Tibial nerve (tissue), 4 donors: ENCODE measurements at regions not wholly inside any gene's neighbourhood (a gene's known extent, or its start where the extent isn't known, plus 50 kb on each side); places are given as distances from the start of the nearest gene placed in this dataset.

ENCODE experiments used
- DNase-seq, 2 donors: peaks; one replicate each; pipeline ENCODE4 v3.0.0-alpha.2; 2019; ENCODE audit warnings: low spot score in 2 of 2
- H3K27ac ChIP-seq, 4 donors: fragments of 200-600 bp; sonication (generic) in 3 of 4; one replicate each; pipeline ENCODE4 v1.5.1; 2017 to 2019; ENCODE audit warnings: mild to moderate bottlenecking in 1 of 4
- H3K27me3 ChIP-seq, 2 donors: fragments of 200-600 bp; sonication (generic) in 1 of 2; one replicate each; pipeline versions ENCODE4 v1.5.1 to v1.6.0; 2017 to 2019
- H3K36me3 ChIP-seq, 3 donors: fragments of 200-600 bp; sonication (generic); one replicate each; pipeline ENCODE4 v1.5.1; 2018 to 2019
- H3K4me1 ChIP-seq, 4 donors: fragments of 200-600 bp; sonication (generic) in 3 of 4; one replicate each; pipeline ENCODE4 v1.5.1; 2017 to 2019
- H3K4me3 ChIP-seq, 4 donors: fragments of 200-600 bp; sonication (generic) in 3 of 4; one replicate each; pipeline ENCODE4 v1.5.1; 2017 to 2019; ENCODE audit warnings: mild to moderate bottlenecking in 1 of 4, moderate library complexity in 1 of 4
- H3K9me3 ChIP-seq, 4 donors: fragments of 200-600 bp; sonication (generic) in 3 of 4; one replicate each; pipeline ENCODE4 v1.5.1; 2017 to 2019
- EP300 ChIP-seq, 2 donors: sonication (generic); formaldehyde crosslinking; IDR thresholded peaks; one replicate each; pipeline ENCODE4 v1.6.1; 2017; ENCODE audit warnings: antibody characterized with exemption in 2 of 2, mild to moderate bottlenecking in 1 of 2
- POLR2A ChIP-seq, 2 donors: fragments of 450-650 bp; IDR thresholded peaks; one replicate each; pipeline ENCODE4 v1.6.1; 2017; ENCODE audit warnings: antibody characterized with exemption in 2 of 2, mild to moderate bottlenecking in 2 of 2, moderate library complexity in 2 of 2
- WGBS, 2 donors: methylation state at CpG; one replicate each; pipeline ENCODE4 v1.1.5; 2018; 5-methylcytosine and 5-hydroxymethylcytosine counted together
- TF ChIP-seq, protein P1 (sequence below), 5 experiments: fragments of 200-600 bp in 3 of 5; fragments of 450-650 bp in 2 of 5; sonication (generic) in 3 of 5; IDR thresholded peaks; one replicate each; pipeline ENCODE4 v1.5.1; 2016 to 2019; ENCODE audit warnings: antibody characterized with exemption in 5 of 5, mild to moderate bottlenecking in 3 of 5, moderate library complexity in 2 of 5

DNA sequence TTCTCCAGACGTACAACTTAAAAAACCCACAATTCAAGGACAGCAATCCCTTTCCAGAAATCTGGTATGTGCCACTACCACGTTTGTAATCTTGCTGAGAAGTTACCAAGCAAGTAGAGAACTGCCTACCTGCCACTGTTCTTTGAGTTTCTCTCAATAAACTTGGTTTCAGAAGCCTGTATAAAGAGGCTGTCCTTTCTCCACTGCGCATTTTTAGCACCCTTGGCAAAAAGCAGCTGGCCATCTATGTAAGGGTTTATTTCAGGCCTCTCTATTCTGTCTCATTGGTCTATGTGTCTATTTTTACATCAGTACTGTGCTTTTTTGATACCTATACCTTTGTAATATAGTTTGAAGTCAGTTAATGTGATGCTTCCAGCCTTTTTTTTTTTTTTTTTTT lies 665.1 kb upstream of the BRINP3 start:
- no peaks in the 10 kb centered on the region for H3K36me3 ChIP-seq
- no peaks in the 10 kb centered on the region for H3K9me3 ChIP-seq
- H3K27ac ChIP-seq, result no peak overlapping the region
- WGBS, 2 donors, result 50 to 73% methylated on average over 3 of the region's 3 CpGs
- no peaks in the 10 kb centered on the region for H3K27me3 ChIP-seq
- no peak for DNase-seq
- no peak for TF ChIP-seq POLR2A (IDR thresholded peaks at IDR 0.05)
- TF ChIP-seq EP300 (IDR thresholded peaks at IDR 0.05), result no peak
- TF ChIP-seq, protein P1, sequence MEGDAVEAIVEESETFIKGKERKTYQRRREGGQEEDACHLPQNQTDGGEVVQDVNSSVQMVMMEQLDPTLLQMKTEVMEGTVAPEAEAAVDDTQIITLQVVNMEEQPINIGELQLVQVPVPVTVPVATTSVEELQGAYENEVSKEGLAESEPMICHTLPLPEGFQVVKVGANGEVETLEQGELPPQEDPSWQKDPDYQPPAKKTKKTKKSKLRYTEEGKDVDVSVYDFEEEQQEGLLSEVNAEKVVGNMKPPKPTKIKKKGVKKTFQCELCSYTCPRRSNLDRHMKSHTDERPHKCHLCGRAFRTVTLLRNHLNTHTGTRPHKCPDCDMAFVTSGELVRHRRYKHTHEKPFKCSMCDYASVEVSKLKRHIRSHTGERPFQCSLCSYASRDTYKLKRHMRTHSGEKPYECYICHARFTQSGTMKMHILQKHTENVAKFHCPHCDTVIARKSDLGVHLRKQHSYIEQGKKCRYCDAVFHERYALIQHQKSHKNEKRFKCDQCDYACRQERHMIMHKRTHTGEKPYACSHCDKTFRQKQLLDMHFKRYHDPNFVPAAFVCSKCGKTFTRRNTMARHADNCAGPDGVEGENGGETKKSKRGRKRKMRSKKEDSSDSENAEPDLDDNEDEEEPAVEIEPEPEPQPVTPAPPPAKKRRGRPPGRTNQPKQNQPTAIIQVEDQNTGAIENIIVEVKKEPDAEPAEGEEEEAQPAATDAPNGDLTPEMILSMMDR (IDR thresholded peaks at IDR 0.05), result no peak
- H3K4me3 ChIP-seq, result no peak overlapping the region
- no peaks in the 10 kb centered on the region for H3K4me1 ChIP-seq

DNA sequence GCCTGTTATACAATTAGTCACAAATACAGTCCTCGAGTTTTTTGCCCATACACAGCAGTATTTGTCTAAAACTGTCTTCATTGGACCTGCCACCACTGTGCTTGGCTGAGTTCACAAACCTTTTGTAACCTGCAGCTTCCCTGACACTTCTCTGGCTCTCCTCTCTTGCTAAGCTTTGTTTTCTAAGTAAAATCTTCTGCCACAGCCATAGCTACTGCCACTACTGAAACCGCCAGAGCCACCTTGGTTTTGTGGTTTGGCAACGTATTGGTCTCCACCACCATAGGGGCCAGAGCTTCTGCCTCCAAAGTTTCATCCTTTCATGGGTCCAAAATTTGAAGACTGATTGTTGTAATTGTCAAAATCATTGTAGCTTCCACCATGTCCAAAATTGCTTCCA lies 668.2 kb upstream of the BRINP3 start:
- 87 to 91% methylated on average over 3 of the region's 3 CpGs for WGBS, 2 donors
- Histone ChIP-seq H3K27ac (no peak overlapping the region), H3K9me3 (no peaks in the 10 kb centered on the region), H3K27me3 (no peaks in the 10 kb centered on the region), H3K4me3 (no peak overlapping the region), H3K36me3 (no peaks in the 10 kb centered on the region), H3K4me1 (no peaks in the 10 kb centered on the region)
- DNase-seq, result no peak
- TF ChIP-seq EP300 (IDR thresholded peaks at IDR 0.05), result no peak
- TF ChIP-seq, protein P1 (IDR thresholded peaks at IDR 0.05), result no peak
- TF ChIP-seq POLR2A (IDR thresholded peaks at IDR 0.05), result no peak

DNA sequence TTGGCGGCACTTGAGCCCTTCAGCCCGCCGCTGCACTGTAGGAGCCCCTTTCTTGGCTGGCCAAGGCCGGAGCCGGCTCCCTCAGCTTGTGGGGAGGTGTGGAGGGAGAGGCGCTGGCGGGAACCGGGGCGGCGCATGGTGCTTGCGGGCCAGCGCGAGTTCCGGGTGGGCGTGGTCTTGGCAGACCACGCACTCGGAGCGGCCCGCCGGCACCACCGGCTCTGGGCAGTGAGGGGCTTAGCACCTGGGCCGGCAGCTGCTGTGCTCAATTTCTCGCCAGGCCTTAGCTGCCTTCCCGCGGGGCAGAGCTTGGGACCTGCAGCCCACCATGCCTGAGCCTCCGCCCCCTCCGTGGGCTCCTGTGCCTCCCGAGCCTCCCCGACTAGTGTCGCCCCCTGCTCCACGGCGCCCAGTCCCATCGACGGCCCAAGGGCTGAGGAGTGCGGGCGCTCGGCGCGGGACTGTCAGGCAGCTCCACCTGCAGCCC lies 673.7 kb upstream of the BRINP3 start:
- WGBS, 2 donors, result 80 to 97% methylated on average over 22 to 36 of the region's 39 CpGs
- Histone ChIP-seq H3K27ac (no peak overlapping the region), H3K4me3 (no peak overlapping the region), H3K36me3 (no peaks in the 10 kb centered on the region), H3K9me3 (no peaks in the 10 kb centered on the region), H3K4me1 (no peaks in the 10 kb centered on the region), H3K27me3 (no peaks in the 10 kb centered on the region)
- DNase-seq, result no peak
- TF ChIP-seq POLR2A (IDR thresholded peaks at IDR 0.05) (no peak), EP300 (IDR thresholded peaks at IDR 0.05) (no peak)
- TF ChIP-seq, protein P1 (IDR thresholded peaks at IDR 0.05), result no peak

DNA sequence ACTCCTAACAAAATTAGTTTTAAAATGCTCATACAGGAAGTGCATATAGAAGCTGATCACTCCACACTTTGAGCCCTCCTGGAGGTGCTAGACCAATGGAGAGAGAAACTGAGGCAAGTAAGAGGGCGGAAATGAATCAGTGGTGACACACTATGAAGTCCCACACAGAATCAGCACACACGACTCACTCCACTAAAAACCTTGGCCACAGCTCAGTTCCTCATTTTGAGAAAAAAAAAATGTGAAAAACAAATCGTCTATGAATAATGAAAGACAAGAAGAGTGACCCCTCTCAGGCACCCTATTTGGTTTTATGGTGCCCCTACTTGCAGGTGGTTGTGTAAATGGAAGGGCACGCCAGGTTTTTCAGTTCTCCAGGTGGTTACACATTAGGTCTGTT lies 675.1 kb upstream of the BRINP3 start:
- TF ChIP-seq EP300 (IDR thresholded peaks at IDR 0.05) (no peak), POLR2A (IDR thresholded peaks at IDR 0.05) (no peak)
- TF ChIP-seq, protein P1 (IDR thresholded peaks at IDR 0.05), result no peak
- Histone ChIP-seq H3K4me3 (no peak overlapping the region), H3K27me3 (no peaks in the 10 kb centered on the region), H3K4me1 (no peaks in the 10 kb centered on the region), H3K9me3 (no peaks in the 10 kb centered on the region), H3K27ac (no peak overlapping the region), H3K36me3 (no peaks in the 10 kb centered on the region)
- no peak for DNase-seq
- WGBS, 2 donors, result 76 to 86% methylated on average over 4 of the region's 4 CpGs

DNA sequence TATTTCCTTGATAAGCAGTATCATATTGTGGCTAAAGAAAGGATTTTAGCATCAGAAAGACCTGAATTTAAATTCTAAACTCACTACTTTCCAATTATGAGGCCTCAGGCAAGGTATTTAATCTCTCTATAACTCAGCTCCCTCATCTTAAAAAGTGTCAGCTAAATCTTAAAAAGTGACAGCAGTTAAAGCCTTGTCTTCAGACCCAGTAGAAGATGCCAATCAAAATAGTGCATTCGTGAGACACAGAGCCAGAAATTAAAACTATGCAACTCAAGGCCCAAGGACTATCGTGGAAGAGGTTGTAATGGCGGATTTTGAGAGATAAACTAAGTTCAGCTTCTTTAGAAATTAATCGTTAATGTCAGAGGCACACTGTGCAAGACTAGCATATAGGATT lies 677.5 kb upstream of the BRINP3 start:
- Histone ChIP-seq H3K27me3 (no peaks in the 10 kb centered on the region), H3K36me3 (no peaks in the 10 kb centered on the region), H3K4me1 (no peaks in the 10 kb centered on the region), H3K9me3 (peaks cover 0 to 13% (median 0%) of the 10 kb centered on the region in 4 donors), H3K4me3 (no peak overlapping the region), H3K27ac (no peak overlapping the region)
- no peak for DNase-seq
- TF ChIP-seq EP300 (IDR thresholded peaks at IDR 0.05), result no peak
- TF ChIP-seq POLR2A (IDR thresholded peaks at IDR 0.05), result no peak
- TF ChIP-seq, protein P1 (IDR thresholded peaks at IDR 0.05), result no peak
- 52 to 67% methylated on average over 4 of the region's 4 CpGs for WGBS, 2 donors
